ENCODE measurements at regions not wholly inside any gene's neighbourhood (a gene's known extent, or its start where the extent isn't known, plus 50 kb on each side); places are given as distances from the start of the nearest gene placed in this dataset.

DNA sequence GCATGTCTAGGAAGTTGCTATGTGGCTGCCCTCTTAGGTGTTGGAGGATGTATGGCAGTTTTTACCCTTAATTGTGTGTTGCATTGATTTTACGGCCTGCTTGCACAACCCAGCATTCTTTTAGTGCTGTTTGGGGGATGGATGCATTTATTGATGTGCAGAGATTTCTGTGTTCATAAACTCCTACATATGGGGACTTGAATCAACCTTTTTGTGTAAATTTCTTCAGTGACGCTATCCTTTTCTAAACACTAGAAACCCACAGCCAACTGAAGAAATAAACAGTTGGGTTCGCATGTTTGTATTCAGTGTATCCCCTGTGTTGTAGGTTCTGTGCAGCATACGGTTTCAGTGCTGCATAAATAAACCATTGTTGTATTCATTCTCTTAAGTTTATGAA, 263.7 kb downstream of the RASEF start:
- Histone ChIP-seq H3K23me2 (ENCODE audit: insufficient read length, low read depth, low read length, poor library complexity, severe bottlenecking) (no peaks in the 10 kb centered on the region), H3K9me3 (ENCODE audit: control insufficient read depth, low read depth, low read length) (no peaks in the 10 kb centered on the region), H3K56ac (ENCODE audit: insufficient read length, low read depth, low read length) (no peak overlapping the region), H2BK12ac (ENCODE audit: insufficient read length, low read depth, low read length) (no peak overlapping the region), H2AFZ (ENCODE audit: low read length) (no peak overlapping the region), H3T11ph (ENCODE audit: low read length) (no peak overlapping the region), H3K9ac (ENCODE audit: extremely low read depth, insufficient read length, low read length) (no peak overlapping the region), H2BK20ac (ENCODE audit: low read depth, low read length, poor library complexity, severe bottlenecking) (no peak overlapping the region), H4K91ac (ENCODE audit: insufficient read length, low read depth, low read length) (no peak overlapping the region), H3K18ac (ENCODE audit: insufficient read length, low read depth, low read length) (no peak overlapping the region), H3K14ac (ENCODE audit: insufficient read depth, low read length) (no peak overlapping the region), H2BK120ac (ENCODE audit: low read depth, low read length, poor library complexity, severe bottlenecking) (no peak overlapping the region), H4K5ac (ENCODE audit: insufficient read length, low read depth, low read length) (no peak overlapping the region), H4K20me1 (ENCODE audit: control insufficient read depth, insufficient read depth, insufficient read length) (no peaks in the 10 kb centered on the region), H3K27ac (ENCODE audit: insufficient read length, low read depth, low read length) (no peak overlapping the region), H3K79me2 (ENCODE audit: insufficient read depth, low read length) (no peaks in the 10 kb centered on the region), H3K4me1 (ENCODE audit: insufficient read depth, low read length) (no peaks in the 10 kb centered on the region), H3K4ac (ENCODE audit: low read depth, low read length) (no peak overlapping the region), H4K8ac (replicated peaks; ENCODE audit: insufficient read length, low read depth, low read length) (no peak overlapping the region), H3K79me1 (ENCODE audit: insufficient read depth, low read depth, low read length, poor library complexity, severe bottlenecking) (no peaks in the 10 kb centered on the region), H3K4me2 (ENCODE audit: insufficient read depth, insufficient read length, low read length) (no peak overlapping the region), H2AK5ac (ENCODE audit: insufficient read length, low read length) (no peak overlapping the region), H3K23ac (ENCODE audit: insufficient read length, low read depth, low read length) (no peak overlapping the region), H2BK15ac (ENCODE audit: low read depth, low read length) (no peak overlapping the region), H3K27me3 (ENCODE audit: insufficient read depth, low read length) (no peaks in the 10 kb centered on the region), H2BK5ac (ENCODE audit: insufficient read length, low read length) (no peak overlapping the region)
- Mint-ChIP-seq H3K9me3 (peaks cover 3 to 4% of the 10 kb centered on the region in 2 experiments; a peak in 2 of 5 replicates), H3K27me3 (ENCODE audit: low read depth) (no peaks in the 10 kb centered on the region; the same call in 1 of the 2 replicates), H3K4me1 (no peaks in the 10 kb centered on the region), H3K36me3 (ENCODE audit: insufficient read depth in 1 of 3, low read depth in 3 of 3) (peaks cover 0 to 6% (median 2%) of the 10 kb centered on the region in 3 experiments; a peak in 3 of 7 replicates), H3K27ac (no peak overlapping the region), H3K4me3 (no peak overlapping the region)
- no CpG with 5 or more reads among the region's 4 CpGs for WGBS (ENCODE audit: extremely low coverage, insufficient read length, low lambda C conversion rate)
- no peak for DNase-seq
- TF ChIP-seq, protein P1, sequence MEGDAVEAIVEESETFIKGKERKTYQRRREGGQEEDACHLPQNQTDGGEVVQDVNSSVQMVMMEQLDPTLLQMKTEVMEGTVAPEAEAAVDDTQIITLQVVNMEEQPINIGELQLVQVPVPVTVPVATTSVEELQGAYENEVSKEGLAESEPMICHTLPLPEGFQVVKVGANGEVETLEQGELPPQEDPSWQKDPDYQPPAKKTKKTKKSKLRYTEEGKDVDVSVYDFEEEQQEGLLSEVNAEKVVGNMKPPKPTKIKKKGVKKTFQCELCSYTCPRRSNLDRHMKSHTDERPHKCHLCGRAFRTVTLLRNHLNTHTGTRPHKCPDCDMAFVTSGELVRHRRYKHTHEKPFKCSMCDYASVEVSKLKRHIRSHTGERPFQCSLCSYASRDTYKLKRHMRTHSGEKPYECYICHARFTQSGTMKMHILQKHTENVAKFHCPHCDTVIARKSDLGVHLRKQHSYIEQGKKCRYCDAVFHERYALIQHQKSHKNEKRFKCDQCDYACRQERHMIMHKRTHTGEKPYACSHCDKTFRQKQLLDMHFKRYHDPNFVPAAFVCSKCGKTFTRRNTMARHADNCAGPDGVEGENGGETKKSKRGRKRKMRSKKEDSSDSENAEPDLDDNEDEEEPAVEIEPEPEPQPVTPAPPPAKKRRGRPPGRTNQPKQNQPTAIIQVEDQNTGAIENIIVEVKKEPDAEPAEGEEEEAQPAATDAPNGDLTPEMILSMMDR (conservative IDR thresholded peaks at IDR 0.05): no peak
